ENCODE measurements at regions not wholly inside any gene's neighbourhood (a gene's known extent, or its start where the extent isn't known, plus 50 kb on each side); places are given as distances from the start of the nearest gene placed in this dataset.

DNA sequence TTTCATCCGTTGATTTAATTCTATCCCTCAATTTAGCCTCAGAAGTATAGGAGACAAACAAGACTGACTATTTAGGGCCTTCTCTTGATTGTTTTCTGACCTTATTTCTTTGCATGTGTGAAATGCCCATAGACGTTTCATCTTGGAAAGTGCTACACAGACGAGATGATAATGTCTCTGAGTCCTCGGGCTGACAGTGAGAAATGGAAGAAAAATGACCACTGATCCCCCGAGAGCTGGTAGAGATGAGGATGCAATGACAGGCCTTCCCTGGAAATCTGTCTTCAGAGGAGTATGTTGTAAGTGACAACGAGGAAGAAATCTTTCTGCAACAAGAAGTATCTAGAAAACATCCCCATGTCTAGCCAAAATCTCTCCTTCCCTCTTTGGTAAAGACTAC lies 522.9 kb downstream of the HAPSTR1 start (continued):
- TF ChIP-seq, protein P1, sequence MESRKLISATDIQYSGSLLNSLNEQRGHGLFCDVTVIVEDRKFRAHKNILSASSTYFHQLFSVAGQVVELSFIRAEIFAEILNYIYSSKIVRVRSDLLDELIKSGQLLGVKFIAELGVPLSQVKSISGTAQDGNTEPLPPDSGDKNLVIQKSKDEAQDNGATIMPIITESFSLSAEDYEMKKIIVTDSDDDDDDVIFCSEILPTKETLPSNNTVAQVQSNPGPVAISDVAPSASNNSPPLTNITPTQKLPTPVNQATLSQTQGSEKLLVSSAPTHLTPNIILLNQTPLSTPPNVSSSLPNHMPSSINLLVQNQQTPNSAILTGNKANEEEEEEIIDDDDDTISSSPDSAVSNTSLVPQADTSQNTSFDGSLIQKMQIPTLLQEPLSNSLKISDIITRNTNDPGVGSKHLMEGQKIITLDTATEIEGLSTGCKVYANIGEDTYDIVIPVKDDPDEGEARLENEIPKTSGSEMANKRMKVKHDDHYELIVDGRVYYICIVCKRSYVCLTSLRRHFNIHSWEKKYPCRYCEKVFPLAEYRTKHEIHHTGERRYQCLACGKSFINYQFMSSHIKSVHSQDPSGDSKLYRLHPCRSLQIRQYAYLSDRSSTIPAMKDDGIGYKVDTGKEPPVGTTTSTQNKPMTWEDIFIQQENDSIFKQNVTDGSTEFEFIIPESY (IDR thresholded peaks at IDR 0.05): no peak
- TF ChIP-seq FOXA1 (IDR thresholded peaks at IDR 0.05): no peak
- no peak for TF ChIP-seq RXRA (IDR thresholded peaks at IDR 0.05)

DNA sequence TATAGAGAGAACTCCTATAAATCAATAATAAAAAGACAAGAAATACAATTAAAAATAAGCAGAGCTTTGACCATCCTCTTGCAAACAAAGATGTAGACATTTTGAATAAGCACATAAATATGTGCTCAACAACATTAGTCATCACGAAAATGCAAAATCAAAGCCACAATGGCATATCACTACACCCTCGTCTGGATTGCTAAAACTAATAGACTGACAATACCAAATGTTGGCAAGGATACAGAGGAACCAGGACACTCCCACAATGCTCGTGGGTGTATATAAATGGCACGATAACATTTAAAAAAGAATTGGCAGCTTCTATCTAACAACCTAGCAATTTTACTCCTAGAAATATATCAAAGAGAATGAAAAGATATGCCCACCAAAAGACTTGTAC lies 530.8 kb downstream of the HAPSTR1 start:
- H3K4me3 ChIP-seq (ENCODE audit: low read depth in 1 of 3, low read length in 3 of 3): no peak overlapping the region
- peaks cover 0 to 4% (median 2%) of the 10 kb centered on the region in 4 donors for H3K9me3 ChIP-seq (ENCODE audit: control insufficient read depth in 4 of 4, low read length in 3 of 4)
- TF ChIP-seq HNF4A (conservative IDR thresholded peaks at IDR 0.05) (no peak), SP1 (IDR thresholded peaks at IDR 0.05) (no peak), RXRA (IDR thresholded peaks at IDR 0.05) (no peak), EGR1 (IDR thresholded peaks at IDR 0.05; ENCODE audit: low read depth in 2 of 2) (no peak), YY1 (IDR thresholded peaks at IDR 0.05) (no peak), FOXA1 (IDR thresholded peaks at IDR 0.05) (no peak)
- TF ChIP-seq, protein P2, sequence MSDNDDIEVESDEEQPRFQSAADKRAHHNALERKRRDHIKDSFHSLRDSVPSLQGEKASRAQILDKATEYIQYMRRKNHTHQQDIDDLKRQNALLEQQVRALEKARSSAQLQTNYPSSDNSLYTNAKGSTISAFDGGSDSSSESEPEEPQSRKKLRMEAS (IDR thresholded peaks at IDR 0.05): no peak
- H3K27me3 ChIP-seq (ENCODE audit: control insufficient read depth in 4 of 4, insufficient read depth in 4 of 4, low read length in 3 of 4): no peaks in the 10 kb centered on the region
- no peak overlapping the region for H3K9ac ChIP-seq (ENCODE audit: low read depth in 1 of 2, low read length in 2 of 2)
- peaks cover 0 to 3% (median 0%) of the 10 kb centered on the region in 4 donors for H3K4me1 ChIP-seq (ENCODE audit: control insufficient read depth in 4 of 4, insufficient read depth in 4 of 4, low read length in 3 of 4)
- DNase-seq (ENCODE audit: low spot score): no peak
- 83% methylated on average over 4 of the region's 4 CpGs for WGBS
- H3K27ac ChIP-seq (ENCODE audit: low read depth in 1 of 2, low read length in 2 of 2): no peak overlapping the region
- H3K36me3 ChIP-seq (ENCODE audit: control insufficient read depth in 4 of 4, insufficient read depth in 3 of 4, low read depth in 1 of 4, low read length in 3 of 4): peaks cover 0 to 21% (median 4%) of the 10 kb centered on the region in 4 donors

DNA sequence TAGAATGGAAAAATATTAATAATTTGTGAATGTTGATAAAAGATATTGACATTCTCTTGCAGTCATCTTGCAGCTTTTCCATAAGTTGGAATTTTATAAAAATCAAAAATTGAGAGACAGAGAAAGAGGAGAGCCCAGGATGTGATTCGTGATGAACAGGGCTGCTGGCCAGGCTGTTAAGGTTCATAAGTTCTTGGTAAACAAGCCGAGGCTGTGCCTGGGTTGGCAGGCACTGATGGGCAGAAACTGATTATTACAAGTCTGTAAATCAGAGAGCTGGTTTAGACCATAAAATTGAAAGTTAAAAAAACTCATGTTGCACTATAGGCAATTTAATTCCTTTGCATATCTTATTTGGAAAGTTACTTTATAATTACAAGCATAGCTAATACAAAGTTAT lies 533.7 kb downstream of the HAPSTR1 start:
- Histone ChIP-seq H3K27me3 (ENCODE audit: control insufficient read depth in 4 of 4, insufficient read depth in 4 of 4, low read length in 3 of 4) (no peaks in the 10 kb centered on the region), H3K9ac (ENCODE audit: low read depth in 1 of 2, low read length in 2 of 2) (no peak overlapping the region), H3K36me3 (ENCODE audit: control insufficient read depth in 4 of 4, insufficient read depth in 3 of 4, low read depth in 1 of 4, low read length in 3 of 4) (peaks cover 0 to 10% (median 2%) of the 10 kb centered on the region in 4 donors), H3K4me3 (ENCODE audit: low read depth in 1 of 3, low read length in 3 of 3) (no peak overlapping the region), H3K9me3 (ENCODE audit: control insufficient read depth in 4 of 4, low read length in 3 of 4) (peaks cover 0 to 2% (median 0%) of the 10 kb centered on the region in 4 donors), H3K27ac (ENCODE audit: low read depth in 1 of 2, low read length in 2 of 2) (no peak overlapping the region), H3K4me1 (ENCODE audit: control insufficient read depth in 4 of 4, insufficient read depth in 4 of 4, low read length in 3 of 4) (peaks cover 0 to 3% (median 0%) of the 10 kb centered on the region in 4 donors)
- 18% methylated on average over 2 of the region's 2 CpGs for WGBS
- TF ChIP-seq, protein P1 (IDR thresholded peaks at IDR 0.05): no peak
- TF ChIP-seq RXRA (IDR thresholded peaks at IDR 0.05): no peak
- no peak for TF ChIP-seq FOXA1 (IDR thresholded peaks at IDR 0.05)
- no peak for TF ChIP-seq SP1 (IDR thresholded peaks at IDR 0.05)
- no peak for TF ChIP-seq TAF1 (conservative IDR thresholded peaks at IDR 0.05)
- TF ChIP-seq JUND (IDR thresholded peaks at IDR 0.05): no peak
- no peak for TF ChIP-seq FOXA2 (IDR thresholded peaks at IDR 0.05)
- TF ChIP-seq EGR1 (IDR thresholded peaks at IDR 0.05; ENCODE audit: low read depth in 2 of 2): no peak
- no peak for TF ChIP-seq YY1 (IDR thresholded peaks at IDR 0.05)
- no peak for TF ChIP-seq HNF4A (conservative IDR thresholded peaks at IDR 0.05)
- TF ChIP-seq, protein P3, sequence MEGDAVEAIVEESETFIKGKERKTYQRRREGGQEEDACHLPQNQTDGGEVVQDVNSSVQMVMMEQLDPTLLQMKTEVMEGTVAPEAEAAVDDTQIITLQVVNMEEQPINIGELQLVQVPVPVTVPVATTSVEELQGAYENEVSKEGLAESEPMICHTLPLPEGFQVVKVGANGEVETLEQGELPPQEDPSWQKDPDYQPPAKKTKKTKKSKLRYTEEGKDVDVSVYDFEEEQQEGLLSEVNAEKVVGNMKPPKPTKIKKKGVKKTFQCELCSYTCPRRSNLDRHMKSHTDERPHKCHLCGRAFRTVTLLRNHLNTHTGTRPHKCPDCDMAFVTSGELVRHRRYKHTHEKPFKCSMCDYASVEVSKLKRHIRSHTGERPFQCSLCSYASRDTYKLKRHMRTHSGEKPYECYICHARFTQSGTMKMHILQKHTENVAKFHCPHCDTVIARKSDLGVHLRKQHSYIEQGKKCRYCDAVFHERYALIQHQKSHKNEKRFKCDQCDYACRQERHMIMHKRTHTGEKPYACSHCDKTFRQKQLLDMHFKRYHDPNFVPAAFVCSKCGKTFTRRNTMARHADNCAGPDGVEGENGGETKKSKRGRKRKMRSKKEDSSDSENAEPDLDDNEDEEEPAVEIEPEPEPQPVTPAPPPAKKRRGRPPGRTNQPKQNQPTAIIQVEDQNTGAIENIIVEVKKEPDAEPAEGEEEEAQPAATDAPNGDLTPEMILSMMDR (IDR thresholded peaks at IDR 0.05; ENCODE audit: low read depth, low read length, missing input control): no peak
- TF ChIP-seq, protein P4, sequence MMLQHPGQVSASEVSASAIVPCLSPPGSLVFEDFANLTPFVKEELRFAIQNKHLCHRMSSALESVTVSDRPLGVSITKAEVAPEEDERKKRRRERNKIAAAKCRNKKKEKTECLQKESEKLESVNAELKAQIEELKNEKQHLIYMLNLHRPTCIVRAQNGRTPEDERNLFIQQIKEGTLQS (IDR thresholded peaks at IDR 0.05): no peak
- TF ChIP-seq, protein P5, sequence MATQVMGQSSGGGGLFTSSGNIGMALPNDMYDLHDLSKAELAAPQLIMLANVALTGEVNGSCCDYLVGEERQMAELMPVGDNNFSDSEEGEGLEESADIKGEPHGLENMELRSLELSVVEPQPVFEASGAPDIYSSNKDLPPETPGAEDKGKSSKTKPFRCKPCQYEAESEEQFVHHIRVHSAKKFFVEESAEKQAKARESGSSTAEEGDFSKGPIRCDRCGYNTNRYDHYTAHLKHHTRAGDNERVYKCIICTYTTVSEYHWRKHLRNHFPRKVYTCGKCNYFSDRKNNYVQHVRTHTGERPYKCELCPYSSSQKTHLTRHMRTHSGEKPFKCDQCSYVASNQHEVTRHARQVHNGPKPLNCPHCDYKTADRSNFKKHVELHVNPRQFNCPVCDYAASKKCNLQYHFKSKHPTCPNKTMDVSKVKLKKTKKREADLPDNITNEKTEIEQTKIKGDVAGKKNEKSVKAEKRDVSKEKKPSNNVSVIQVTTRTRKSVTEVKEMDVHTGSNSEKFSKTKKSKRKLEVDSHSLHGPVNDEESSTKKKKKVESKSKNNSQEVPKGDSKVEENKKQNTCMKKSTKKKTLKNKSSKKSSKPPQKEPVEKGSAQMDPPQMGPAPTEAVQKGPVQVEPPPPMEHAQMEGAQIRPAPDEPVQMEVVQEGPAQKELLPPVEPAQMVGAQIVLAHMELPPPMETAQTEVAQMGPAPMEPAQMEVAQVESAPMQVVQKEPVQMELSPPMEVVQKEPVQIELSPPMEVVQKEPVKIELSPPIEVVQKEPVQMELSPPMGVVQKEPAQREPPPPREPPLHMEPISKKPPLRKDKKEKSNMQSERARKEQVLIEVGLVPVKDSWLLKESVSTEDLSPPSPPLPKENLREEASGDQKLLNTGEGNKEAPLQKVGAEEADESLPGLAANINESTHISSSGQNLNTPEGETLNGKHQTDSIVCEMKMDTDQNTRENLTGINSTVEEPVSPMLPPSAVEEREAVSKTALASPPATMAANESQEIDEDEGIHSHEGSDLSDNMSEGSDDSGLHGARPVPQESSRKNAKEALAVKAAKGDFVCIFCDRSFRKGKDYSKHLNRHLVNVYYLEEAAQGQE (IDR thresholded peaks at IDR 0.05): no peak
- TF ChIP-seq RAD21 (IDR thresholded peaks at IDR 0.05): no peak
- DNase-seq (ENCODE audit: low spot score): no peak

Measured in liver (tissue), 8 donors.